Activated CD4-positive, alpha-beta T cell treated with anti-CD3 and anti-CD28 coated beads for 36 hours (primary cell): ENCODE measurements at regions not wholly inside any gene's neighbourhood (a gene's known extent, or its start where the extent isn't known, plus 50 kb on each side); places are given as distances from the start of the nearest gene placed in this dataset.

ENCODE experiments used
- ATAC-seq: fragments of 200-7000 bp; cut with Tn5 transposase; one replicate; pipeline ENCODE4 v1.10.0; 2021; ENCODE audit warnings: mild to moderate bottlenecking, moderate library complexity
- CTCF ChIA-PET: fragments of 350-600 bp; sonication (Branson Sonifier 250); formaldehyde crosslinking; loops from one replicate; lab custom pipeline; 2021; ENCODE audit warnings: antibody characterized with exemption; lab: Charles Lee
- POLR2A ChIA-PET: fragments of 350-600 bp; sonication (Branson Sonifier 250); formaldehyde crosslinking; loops from one replicate; lab custom pipeline; 2021; ENCODE audit warnings: antibody characterized with exemption, inconsistent platforms; lab: Charles Lee
- DNase-seq: peaks from one replicate; pipeline ENCODE4 v3.0.0-alpha.2; 2020
- H3K27ac Mint-ChIP-seq: one replicate; pipeline ENCODE4 v1.8.0; 2021; ENCODE audit warnings: mixed read lengths
- H3K27me3 Mint-ChIP-seq: one replicate; pipeline ENCODE4 v1.8.0; 2021; ENCODE audit warnings: mixed read lengths
- H3K36me3 Mint-ChIP-seq: one replicate; pipeline ENCODE4 v1.8.0; 2021; ENCODE audit warnings: low read depth, mixed read lengths
- H3K4me1 Mint-ChIP-seq: one replicate; pipeline ENCODE4 v1.8.0; 2021; ENCODE audit warnings: mixed read lengths
- H3K4me3 Mint-ChIP-seq: one replicate; pipeline ENCODE4 v1.8.0; 2021; ENCODE audit warnings: mild to moderate bottlenecking, moderate library complexity, mixed read lengths
- H3K9me3 Mint-ChIP-seq: one replicate; pipeline ENCODE4 v1.8.0; 2021; ENCODE audit warnings: low read depth, mixed read lengths
- intact Hi-C, 2 experiments: fragments of 100-400 bp; cut with DNase I in 1 of 2; cut with micrococcal nuclease in 1 of 2; formaldehyde crosslinking; loops; one replicate each; pipeline versions ENCODE4 v1.14.2 to v1.15.1; 2022 to 2024; cut with DNase I, micrococcal nuclease

DNA sequence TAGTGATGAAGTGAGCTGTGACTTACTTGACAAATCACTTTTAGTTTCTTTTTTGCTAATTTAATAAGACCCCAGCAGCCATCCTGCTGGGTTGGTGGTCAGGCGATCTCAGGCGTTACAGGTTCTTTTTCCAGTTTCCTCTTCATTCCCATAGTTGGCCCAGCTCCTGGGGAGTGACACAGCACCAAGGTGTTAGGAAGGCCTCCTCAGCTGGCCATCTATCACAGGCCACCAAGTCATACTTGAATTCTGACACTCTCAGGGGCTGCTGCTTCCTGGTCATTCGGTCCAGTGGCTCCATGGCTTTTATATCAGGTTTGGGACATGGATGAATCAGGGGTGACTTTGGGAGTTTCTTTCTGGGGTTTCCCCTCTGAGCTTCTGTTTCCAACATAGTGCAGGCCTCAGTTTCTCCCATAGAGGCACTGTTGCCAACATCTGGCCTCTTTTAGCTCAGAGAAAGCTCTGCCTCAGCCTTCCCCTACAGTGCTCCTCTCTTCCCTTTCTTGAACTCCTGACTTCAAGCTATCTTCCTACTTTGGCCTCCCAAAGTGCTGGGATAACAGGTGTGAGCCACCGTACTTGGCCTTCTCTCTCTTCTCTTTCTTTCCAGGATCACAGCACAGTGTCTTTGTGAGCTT lies 211.8 kb downstream of the NR2F2 start:
- H3K27me3 Mint-ChIP-seq = no peaks in the 10 kb centered on the region
- no peaks in the 10 kb centered on the region for H3K9me3 Mint-ChIP-seq
- no peak overlapping the region for H3K4me3 Mint-ChIP-seq
- ChIA-PET POLR2A (no interaction called here), CTCF (interaction anchor here (0.7 kb wide), 1 partner anchor 692 kb away, joined by 3 read pairs; no protein-coding TSS in a partner anchor)
- H3K36me3 Mint-ChIP-seq = no peaks in the 10 kb centered on the region
- no peak for ATAC-seq
- no peak for DNase-seq
- no peak overlapping the region for H3K27ac Mint-ChIP-seq
- no peaks in the 10 kb centered on the region for H3K4me1 Mint-ChIP-seq
- intact Hi-C loops = no loop called here

DNA sequence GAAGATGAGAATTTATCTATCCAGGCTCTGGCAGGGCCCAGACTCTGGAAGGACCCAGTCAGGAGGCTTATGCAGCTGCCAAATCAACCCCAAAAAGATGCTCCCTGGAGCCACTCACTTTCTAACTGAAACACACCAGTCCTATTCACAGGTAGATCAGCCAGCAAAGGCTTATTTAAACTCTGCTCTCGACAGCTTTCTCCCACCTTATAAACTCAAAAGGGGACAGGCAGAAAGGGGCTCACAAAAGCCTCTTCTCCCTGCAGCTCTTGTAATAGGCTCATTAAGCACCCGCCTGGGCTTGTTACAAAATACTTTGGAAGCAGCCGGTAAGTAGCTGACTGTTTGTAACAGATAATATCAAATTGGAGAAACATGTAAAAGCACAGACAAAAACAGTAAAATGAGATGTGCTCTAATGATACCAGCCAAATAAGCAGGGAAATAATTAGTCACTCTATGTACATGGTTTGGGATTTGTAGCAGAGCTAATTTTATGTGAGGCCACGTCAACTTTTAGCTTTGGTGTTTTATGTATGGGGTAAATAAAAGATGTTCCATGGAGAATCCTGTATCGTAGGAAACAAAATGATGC lies 213.8 kb downstream of the NR2F2 start:
- H3K27ac Mint-ChIP-seq = no peak overlapping the region
- H3K4me1 Mint-ChIP-seq = no peaks in the 10 kb centered on the region
- POLR2A ChIA-PET = no interaction called here
- no peak overlapping the region for H3K4me3 Mint-ChIP-seq
- CTCF ChIA-PET = no interaction called here
- H3K9me3 Mint-ChIP-seq = peaks cover 2% of the 10 kb centered on the region
- H3K27me3 Mint-ChIP-seq = no peaks in the 10 kb centered on the region
- H3K36me3 Mint-ChIP-seq = no peaks in the 10 kb centered on the region
- ATAC-seq = no peak
- intact Hi-C loops = no loop called here
- DNase-seq = no peak

DNA sequence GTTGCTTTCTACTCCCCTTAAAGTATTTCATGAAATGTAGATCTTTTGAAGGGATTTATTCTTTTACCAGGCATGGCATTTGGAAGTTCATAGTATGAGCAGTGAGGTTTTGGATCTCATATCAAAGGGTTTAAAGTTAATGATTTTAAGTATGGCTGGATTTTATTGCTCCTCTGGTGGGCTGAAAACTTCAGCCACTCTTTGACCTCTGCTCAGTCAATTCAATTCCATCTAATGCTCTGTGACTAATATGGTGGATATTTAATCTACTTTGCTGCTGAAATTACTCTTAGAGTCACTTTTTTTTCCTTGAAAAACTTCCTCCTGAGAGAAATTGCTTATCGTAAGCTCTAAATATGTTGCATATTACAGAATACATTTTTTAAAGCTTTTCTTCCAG lies 218.6 kb downstream of the NR2F2 start:
- Mint-ChIP-seq H3K4me1 (no peaks in the 10 kb centered on the region), H3K27me3 (no peaks in the 10 kb centered on the region), H3K9me3 (peaks cover 2% of the 10 kb centered on the region)

DNA sequence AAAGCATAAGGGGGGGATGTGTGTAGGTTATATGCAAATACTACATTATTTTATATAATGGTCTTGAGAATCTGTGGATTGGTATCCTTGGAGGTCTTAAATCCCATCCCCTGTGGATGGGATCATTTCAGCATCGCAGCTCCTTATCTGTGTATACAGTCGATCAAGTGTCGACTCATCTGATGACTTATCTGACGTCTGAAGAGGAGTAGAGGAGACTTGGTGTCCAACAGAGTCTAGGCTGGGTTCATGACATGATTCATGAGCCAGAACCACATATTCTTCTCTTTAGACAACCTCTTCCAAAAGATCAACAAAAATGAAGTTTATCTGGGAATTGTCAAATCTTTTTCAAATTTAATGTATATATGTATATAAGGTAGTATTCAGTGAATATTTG lies 220.7 kb downstream of the NR2F2 start:
- H3K4me1 Mint-ChIP-seq = no peaks in the 10 kb centered on the region
- no peaks in the 10 kb centered on the region for H3K27me3 Mint-ChIP-seq
- ATAC-seq (no peak), DNase-seq (no peak)
- H3K36me3 Mint-ChIP-seq = no peaks in the 10 kb centered on the region
- H3K4me3 Mint-ChIP-seq = no peak overlapping the region
- intact Hi-C loops = no loop called here
- H3K9me3 Mint-ChIP-seq = peaks cover 2% of the 10 kb centered on the region
- CTCF ChIA-PET = no interaction called here
- H3K27ac Mint-ChIP-seq = no peak overlapping the region
- POLR2A ChIA-PET = no interaction called here

More for the DNA sequence above, 218.6 kb downstream of the NR2F2 start:
- Mint-ChIP-seq H3K4me3 (no peak overlapping the region), H3K27ac (no peak overlapping the region), H3K36me3 (no peaks in the 10 kb centered on the region)
- intact Hi-C loops = no loop called here
- DNase-seq (no peak), ATAC-seq (no peak)
- POLR2A ChIA-PET = no interaction called here
- CTCF ChIA-PET = no interaction called here

DNA sequence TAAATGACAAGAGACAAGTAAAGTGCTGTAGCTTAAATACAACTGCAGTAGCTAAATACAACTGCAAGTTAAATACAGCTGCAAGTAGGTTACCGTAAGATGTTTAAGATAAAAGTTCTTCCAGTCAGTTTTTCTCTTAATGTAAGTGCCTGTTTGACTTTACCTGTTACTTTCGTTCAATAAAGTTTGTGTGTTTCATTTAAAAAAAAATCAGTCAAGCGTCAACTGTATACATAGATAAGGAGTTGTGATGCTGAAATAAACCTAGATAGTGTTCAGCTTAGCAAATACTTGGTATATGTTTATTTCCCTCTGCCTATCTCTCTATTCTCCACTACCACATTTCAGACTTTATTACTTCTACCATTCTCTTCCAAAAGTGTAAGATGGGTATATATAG lies 221.2 kb downstream of the NR2F2 start:
- POLR2A ChIA-PET = no interaction called here
- ATAC-seq = no peak
- H3K36me3 Mint-ChIP-seq = no peaks in the 10 kb centered on the region

DNA sequence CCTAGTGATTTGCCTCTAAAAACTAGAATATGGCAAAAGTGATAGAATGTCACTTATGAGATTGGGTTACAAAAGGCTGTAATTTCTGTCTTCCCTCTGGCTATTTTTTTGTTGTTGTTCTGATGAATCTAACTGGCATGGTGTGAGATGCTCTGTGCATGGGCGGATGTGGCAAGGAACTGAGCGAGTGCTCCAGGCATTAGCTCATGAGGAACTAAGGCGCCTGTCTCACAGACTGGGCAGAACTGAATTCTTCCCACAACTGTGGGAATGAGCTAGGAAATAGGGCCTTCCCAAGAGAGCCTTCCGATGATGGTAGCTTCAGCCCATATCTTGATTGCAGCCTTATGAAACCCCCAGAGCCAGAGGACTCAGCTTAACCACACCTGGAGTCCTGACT lies 222.5 kb downstream of the NR2F2 start:
- DNase-seq (no peak), ATAC-seq (no peak)
- Mint-ChIP-seq H3K4me1 (no peaks in the 10 kb centered on the region), H3K27me3 (no peaks in the 10 kb centered on the region), H3K36me3 (no peaks in the 10 kb centered on the region), H3K9me3 (peaks cover 2% of the 10 kb centered on the region), H3K4me3 (no peak overlapping the region), H3K27ac (no peak overlapping the region)
- intact Hi-C loops = no loop called here
- POLR2A ChIA-PET = no interaction called here
- CTCF ChIA-PET = interaction anchor here (0.8 kb wide), 1 partner anchor 71 kb away, joined by 3 read pairs; no protein-coding TSS in a partner anchor

More for the DNA sequence above, 221.2 kb downstream of the NR2F2 start:
- CTCF ChIA-PET = no interaction called here
- Mint-ChIP-seq H3K27ac (no peak overlapping the region), H3K9me3 (peaks cover 2% of the 10 kb centered on the region), H3K27me3 (no peaks in the 10 kb centered on the region), H3K4me1 (no peaks in the 10 kb centered on the region), H3K4me3 (no peak overlapping the region)
- intact Hi-C loops = no loop called here
- DNase-seq = no peak

DNA sequence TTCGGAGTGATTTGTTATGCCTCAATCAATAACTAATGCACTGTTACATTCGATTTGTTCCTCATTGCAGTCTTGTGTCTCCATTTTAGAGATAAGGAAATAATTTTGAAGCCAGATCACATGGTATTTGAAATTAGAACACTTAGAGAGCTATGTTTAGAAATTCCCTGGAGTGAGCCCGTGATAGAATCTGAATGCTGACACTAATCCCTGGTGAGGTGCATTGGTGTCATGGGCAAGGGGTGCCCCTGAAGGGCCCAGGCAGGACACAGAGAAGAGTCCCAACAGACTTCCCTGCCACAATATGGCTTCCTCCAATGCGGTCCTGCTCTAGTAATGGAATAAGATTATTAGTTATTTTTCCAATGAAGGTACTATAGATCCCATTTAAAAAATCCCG lies 223.0 kb downstream of the NR2F2 start:
- Mint-ChIP-seq H3K9me3 (no peaks in the 10 kb centered on the region), H3K27ac (no peak overlapping the region), H3K4me3 (no peak overlapping the region), H3K4me1 (no peaks in the 10 kb centered on the region), H3K27me3 (no peaks in the 10 kb centered on the region), H3K36me3 (no peaks in the 10 kb centered on the region)
- ATAC-seq (no peak), DNase-seq (no peak)
- intact Hi-C loops = no loop called here
- ChIA-PET CTCF (interaction anchor here (0.7 to 0.8 kb wide), 2 partner anchors 71 to 278 kb away, joined by 3 read pairs; no protein-coding TSS in a partner anchor), POLR2A (no interaction called here)

DNA sequence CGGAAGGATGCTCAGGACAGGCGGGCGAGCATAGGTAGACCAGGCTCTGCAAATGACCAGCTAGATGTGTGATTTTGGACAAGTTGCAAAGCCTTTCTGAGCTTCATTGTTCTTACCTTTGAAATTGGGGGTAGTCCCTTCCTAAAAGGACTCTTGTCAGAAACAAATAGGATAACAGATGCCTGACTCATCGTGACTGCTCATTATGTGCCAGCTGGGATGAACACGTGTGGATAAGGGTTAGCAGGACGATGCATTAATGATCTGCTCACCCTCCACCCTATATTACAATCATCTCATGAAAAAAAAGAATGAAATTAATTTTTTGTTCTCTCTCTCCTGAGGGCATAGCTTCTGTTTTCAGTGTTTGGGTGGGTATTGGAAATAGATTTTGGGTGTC lies 223.4 kb downstream of the NR2F2 start:
- Mint-ChIP-seq H3K4me3 (no peak overlapping the region), H3K27ac (no peak overlapping the region), H3K9me3 (no peaks in the 10 kb centered on the region), H3K36me3 (no peaks in the 10 kb centered on the region), H3K27me3 (peaks cover 2% of the 10 kb centered on the region), H3K4me1 (no peaks in the 10 kb centered on the region)
- no peak for DNase-seq
- ChIA-PET CTCF (interaction anchor here (0.7 to 0.8 kb wide), 2 partner anchors 70 to 277 kb away, joined by 3 read pairs; no protein-coding TSS in a partner anchor), POLR2A (no interaction called here)
- no peak for ATAC-seq
- intact Hi-C loops = no loop called here

DNA sequence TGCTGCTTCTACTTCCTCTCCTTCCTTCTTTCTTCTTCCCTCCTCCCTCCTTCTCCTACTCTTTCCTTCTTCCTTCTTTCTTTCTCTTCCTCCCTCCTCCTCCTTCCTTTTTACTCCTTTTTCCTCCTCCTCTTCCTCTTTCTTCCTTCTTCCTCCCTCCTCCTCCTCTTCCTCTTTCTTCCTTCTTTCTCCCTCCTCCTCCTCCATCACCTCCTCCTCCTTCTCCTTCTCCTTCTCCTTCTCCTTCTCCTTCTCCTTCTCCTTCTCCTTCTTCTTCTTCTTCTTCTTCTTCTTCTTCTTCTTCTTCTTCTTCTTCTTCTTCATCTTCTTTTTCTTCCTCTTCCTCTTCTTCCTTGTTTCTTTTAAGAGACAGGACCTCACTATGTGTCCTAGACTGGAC lies 224.0 kb downstream of the NR2F2 start:
- CTCF ChIA-PET = no interaction called here

DNA sequence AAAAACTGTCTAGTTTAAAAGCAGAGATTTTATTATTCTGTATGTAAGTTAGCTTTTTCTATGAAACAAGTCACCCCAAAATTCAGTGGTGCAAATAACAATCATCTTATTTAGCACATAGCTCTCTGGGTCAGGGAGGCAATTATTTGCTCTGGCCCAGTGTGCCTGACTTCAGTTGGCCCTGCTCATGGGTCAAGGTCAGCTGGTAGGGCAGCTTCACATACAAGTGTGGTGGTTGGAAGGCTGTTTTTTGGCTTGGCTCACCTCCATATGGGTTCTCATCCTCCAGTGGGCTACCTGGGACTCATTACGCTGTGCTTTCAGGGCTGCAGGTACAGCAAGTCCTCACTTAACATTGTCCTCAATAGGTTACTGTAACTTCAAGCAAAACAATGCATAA lies 228.6 kb downstream of the NR2F2 start:
- ATAC-seq = no peak
- H3K4me1 Mint-ChIP-seq = no peaks in the 10 kb centered on the region
- H3K4me3 Mint-ChIP-seq = no peak overlapping the region
- H3K36me3 Mint-ChIP-seq = no peaks in the 10 kb centered on the region
- intact Hi-C loops = no loop called here
- H3K27ac Mint-ChIP-seq = no peak overlapping the region
- CTCF ChIA-PET = no interaction called here
- DNase-seq = no peak
- peaks cover 4% of the 10 kb centered on the region for H3K27me3 Mint-ChIP-seq
- peaks cover 11% of the 10 kb centered on the region for H3K9me3 Mint-ChIP-seq
- POLR2A ChIA-PET = no interaction called here

More for the DNA sequence above, 224.0 kb downstream of the NR2F2 start:
- no peak overlapping the region for H3K4me3 Mint-ChIP-seq
- ATAC-seq (no peak), DNase-seq (no peak)
- no peaks in the 10 kb centered on the region for H3K36me3 Mint-ChIP-seq
- intact Hi-C loops = no loop called here
- POLR2A ChIA-PET = no interaction called here
- no peaks in the 10 kb centered on the region for H3K4me1 Mint-ChIP-seq
- H3K9me3 Mint-ChIP-seq = no peaks in the 10 kb centered on the region
- H3K27me3 Mint-ChIP-seq = peaks cover 2% of the 10 kb centered on the region
- no peak overlapping the region for H3K27ac Mint-ChIP-seq

DNA sequence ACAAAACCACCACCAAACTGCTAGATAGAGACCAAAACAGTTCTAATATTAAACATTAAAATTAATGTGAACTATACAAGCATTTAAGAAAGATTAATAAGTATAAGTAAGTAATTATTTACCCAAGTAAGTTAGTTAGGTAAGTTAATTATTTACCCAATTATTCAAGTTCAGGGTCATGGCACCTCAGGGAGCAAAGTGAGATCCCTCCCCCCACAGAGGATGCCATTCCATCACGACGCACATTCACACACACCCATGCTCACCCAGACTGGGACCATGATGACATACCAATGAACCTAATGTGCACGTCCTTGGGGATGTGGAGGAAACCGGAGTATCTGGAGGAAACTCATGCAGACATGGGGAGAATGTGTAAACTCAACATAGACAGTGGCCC lies 229.1 kb downstream of the NR2F2 start:
- DNase-seq (no peak), ATAC-seq (no peak)
- POLR2A ChIA-PET = interaction anchor here (0.6 kb wide), 1 partner anchor 1424 kb away, joined by 4 read pairs; no protein-coding TSS in a partner anchor
- CTCF ChIA-PET = no interaction called here
- Mint-ChIP-seq H3K4me3 (no peak overlapping the region), H3K4me1 (no peaks in the 10 kb centered on the region), H3K9me3 (peaks cover 11% of the 10 kb centered on the region), H3K36me3 (no peaks in the 10 kb centered on the region), H3K27me3 (peaks cover 4% of the 10 kb centered on the region), H3K27ac (no peak overlapping the region)
- intact Hi-C loops = no loop called here

DNA sequence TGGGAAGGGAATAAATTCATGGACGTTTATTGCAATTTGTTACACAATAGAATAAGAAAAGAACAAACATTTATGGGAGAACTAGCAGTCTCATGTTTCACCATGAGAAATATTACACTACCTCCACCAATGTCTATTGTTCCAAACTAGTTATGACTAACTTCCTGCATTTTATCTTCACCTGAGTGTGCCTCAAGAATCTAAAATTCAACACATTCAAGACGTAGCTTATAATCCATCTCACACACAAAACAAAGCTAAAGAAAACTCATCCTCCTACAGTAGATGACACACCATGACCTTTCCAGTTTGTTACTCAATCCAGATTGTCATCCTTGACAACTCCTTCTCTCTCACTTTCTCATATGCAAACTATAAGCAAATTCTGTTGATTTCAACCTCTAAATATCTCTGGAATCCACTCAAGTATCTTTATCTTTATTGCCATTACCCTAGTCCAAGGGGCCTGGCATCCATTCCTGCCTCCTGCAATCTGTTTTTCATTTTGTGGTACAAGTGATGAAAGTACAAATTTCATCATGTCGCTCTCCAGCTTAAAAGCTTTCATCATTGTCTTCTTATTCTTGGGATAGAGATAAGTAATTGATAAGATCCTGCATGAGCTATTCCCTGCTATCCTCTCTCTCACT lies 229.9 kb downstream of the NR2F2 start:
- Mint-ChIP-seq H3K4me1 (no peaks in the 10 kb centered on the region), H3K27me3 (peaks cover 4% of the 10 kb centered on the region), H3K9me3 (peaks cover 11% of the 10 kb centered on the region), H3K27ac (no peak overlapping the region), H3K4me3 (no peak overlapping the region), H3K36me3 (no peaks in the 10 kb centered on the region)
- ChIA-PET CTCF (no interaction called here), POLR2A (no interaction called here)
- no peak for DNase-seq
- intact Hi-C loops = no loop called here
- ATAC-seq = no peak
